SK-MEL-5 (cell line): ENCODE measurements at regions not wholly inside any gene's neighbourhood (a gene's known extent, or its start where the extent isn't known, plus 50 kb on each side); places are given as distances from the start of the nearest gene placed in this dataset.
A peak's percentile ranks its signal among the peaks of the same experiment; 100 is the strongest.
"Not testable (repeated sequence)": the region's sequence is repeated elsewhere in the genome, so short reads cannot be mapped to it uniquely, and the experiment has no call there.

Experiments
- DNase-seq: peaks from one replicate; pipeline ENCODE4 v3.0.0-alpha.2; 2016; ENCODE audit warnings: low read depth, low spot score
- in situ Hi-C: cut with HindIII; loops from 2 replicates; pipeline ENCODE4 v1.10.0; 2016; ENCODE audit warnings: low sequenced_read_pairs, high pct_unique_total_duplicates, low pct_unique_long_range_greater_than_20kb

DNA sequence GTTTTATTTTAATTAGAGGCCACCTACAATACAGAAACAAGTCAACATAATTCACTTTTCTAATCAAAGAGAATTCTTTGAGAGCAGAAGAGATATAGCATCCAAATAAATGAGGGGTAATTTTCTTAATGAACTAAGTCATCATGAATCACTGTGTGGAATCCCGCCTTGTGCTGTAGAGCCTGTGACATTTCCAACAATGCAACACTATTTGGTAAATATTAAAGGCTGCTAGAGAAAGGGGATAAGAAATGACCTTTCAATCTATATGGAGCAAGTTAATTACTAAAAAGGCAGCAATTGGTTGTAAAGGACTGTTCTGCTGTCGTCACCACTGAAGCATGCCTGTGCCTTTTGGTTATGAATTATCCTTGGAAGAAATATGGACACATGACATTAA is 345.7 kb upstream of the MAF start:
- in situ Hi-C loops = no loop called here
- no peak for DNase-seq

DNA sequence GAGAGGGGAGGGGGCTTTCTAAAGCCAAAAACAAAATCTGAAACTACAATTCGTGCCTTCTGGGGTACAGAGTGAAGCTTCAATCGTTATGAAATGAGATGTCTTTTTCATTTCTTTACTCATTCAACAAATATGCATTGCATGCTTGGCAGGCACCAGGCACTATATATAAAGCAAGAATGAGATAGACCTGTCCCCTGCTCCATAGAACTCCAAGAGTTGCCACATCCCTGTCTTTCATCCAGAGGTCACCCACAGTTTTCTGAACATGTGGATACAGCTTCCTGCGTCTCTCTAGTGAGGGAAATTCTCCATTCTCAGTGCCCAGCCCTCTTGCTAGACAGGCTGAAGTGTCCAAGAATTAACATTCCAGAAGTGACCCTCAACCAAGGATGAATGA is 343.2 kb upstream of the MAF start:
- in situ Hi-C loops = no loop called here
- no peak for DNase-seq

GRCh38 chr16:79938575-79938974 is 338.0 kb upstream of the MAF start:
- DNase-seq = no peak

DNA sequence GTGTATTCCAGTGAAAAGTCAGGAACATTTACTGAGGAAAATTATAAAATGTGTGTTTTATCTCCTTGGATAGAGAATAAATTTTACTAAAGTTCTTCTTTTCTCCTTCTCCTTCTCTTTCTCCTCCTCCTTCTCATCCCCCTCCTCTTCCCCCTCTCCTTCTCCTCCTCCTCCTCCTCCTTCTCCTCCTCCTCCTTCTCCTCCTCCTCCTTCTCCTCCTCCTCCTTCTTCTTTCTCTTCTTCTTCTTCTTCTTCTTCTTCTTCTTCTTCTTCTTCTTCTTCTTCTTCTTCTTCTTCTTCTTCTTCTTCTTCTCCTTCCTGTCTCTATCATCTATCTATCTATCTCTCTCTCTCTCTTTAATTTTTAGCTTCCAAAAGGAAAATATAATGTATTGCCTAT is 337.1 kb upstream of the MAF start:
- in situ Hi-C loops, DNase-seq: not testable (repeated sequence)

More at GRCh38 chr16:79938575-79938974, 338.0 kb upstream of the MAF start:
- in situ Hi-C loops = no loop called here

DNA sequence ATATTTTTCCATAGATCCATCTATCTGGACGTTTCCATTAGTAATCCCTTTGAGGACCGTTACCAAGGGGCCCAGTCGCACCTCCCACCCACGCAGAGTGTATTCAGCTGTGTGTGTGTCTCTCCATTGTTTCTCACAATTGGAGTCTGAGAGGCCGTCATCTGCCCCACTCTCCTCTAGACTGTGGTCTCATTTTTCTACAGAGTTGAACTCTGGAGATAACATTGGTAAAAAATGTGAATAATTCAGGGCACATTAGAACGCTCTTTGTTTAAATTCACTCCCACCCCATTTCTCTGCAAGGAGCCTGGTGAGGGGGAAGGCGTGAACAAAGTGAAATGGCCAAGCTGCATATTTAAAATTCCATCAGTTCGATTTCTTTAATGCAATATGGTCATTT is 333.1 kb upstream of the MAF start:
- DNase-seq = no peak
- in situ Hi-C loops = no loop called here

DNA sequence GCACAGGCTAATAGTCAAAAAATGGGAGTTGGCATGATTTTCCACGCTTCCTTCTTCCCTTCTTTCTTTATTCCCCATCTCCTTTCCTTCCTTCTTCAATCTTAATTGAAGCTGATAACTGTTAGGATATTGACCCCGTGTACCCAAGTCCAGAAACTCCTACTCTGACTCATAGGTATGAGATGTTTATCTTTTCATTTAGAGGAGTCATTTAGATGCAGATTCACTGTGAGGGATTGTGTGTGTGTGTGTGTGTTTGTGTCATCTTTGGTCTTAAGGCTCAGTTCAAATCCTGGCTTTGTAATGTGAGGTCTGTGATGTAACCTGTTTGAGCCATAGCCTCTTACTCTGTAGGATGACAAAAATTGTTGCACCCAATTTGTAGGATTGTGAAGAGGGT is 332.0 kb upstream of the MAF start:
- in situ Hi-C loops = no loop called here
- DNase-seq = no peak

GRCh38 chr16:79931721-79932120 is 331.2 kb upstream of the MAF start:
- in situ Hi-C loops = no loop called here
- DNase-seq = no peak

GRCh38 chr16:79929260-79929965 is 328.9 kb upstream of the MAF start:
- in situ Hi-C loops = no loop called here

DNA sequence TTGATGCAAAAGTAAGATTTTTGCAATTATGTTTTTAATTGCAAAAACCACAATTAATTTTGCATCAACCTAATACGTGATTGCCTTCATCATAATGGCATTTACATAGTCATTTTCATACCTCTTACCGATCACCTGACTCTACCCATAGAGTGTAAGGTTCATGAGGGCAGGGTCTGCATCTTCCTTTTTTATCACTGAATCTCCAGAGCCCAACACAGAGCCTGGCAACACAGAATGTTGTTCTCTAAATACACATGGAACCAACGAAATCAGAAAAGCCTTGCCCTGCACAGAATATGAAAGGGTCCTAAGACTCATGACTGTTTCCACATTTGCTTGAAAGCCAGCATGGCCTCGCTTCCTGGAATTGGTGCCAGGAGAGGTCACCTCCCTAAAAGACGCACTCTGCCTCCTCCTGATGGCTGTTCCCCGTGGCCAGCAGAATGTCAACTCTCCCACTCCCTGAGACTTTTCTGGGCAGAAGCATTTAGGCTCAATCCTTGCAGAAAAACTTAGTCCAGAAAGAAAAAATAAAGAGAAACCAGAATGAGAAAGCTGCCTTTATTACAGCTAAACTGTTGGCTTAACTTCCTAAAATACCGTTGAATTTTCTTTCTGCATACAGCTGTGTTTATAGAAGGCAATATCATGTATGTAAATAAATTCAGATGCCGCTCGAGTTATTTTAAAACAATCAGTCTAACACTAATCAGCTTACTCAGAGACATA is 327.8 kb upstream of the MAF start:
- in situ Hi-C loops = no loop called here
- no peak for DNase-seq

More at GRCh38 chr16:79929260-79929965, 328.9 kb upstream of the MAF start:
- DNase-seq = no peak

GRCh38 chr16:79926451-79927205 is 326.1 kb upstream of the MAF start:
- in situ Hi-C loops = no loop called here
- no peak for DNase-seq

DNA sequence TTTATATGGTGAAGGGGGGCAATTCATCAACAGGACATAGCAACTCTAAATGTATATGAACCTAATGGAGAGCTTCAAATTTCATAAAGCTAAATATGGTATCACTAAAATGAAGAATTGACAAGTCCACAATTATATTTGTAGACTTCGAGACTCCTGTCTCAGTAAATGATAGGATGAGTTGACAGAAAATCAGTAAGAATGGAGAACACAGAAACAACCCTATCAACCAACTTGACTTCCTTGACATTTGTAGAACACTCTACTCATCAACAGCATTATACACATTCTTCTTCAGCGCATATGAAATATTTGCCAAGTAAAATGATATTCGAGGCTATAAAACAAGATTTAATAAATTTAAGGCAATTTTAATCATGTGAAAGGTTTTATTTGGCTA is 322.9 kb upstream of the MAF start:
- in situ Hi-C loops = no loop called here
- no peak for DNase-seq

GRCh38 chr16:79920685-79921084 is 320.1 kb upstream of the MAF start:
- in situ Hi-C loops = no loop called here
- DNase-seq = no peak

DNA sequence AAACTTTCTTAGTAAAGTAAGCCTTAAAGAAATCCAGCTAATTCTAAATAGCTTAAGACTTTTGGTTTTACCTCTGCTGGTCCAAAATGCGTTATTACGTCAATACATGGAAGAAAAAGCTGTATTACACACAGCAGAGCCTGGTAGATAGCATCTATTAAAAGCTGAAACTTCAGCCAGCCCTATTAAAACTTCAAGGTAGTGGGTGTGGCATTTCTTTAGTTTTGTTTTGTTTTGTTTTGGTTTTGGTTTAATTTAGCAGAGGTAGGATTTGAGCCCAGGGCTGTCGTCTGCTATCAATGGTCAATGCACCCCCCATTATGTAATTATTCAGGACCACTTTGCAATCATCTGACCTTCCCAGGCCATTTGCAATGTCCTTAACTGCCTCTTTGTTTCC is 318.4 kb upstream of the MAF start:
- in situ Hi-C loops = no loop called here
- no peak for DNase-seq

DNA sequence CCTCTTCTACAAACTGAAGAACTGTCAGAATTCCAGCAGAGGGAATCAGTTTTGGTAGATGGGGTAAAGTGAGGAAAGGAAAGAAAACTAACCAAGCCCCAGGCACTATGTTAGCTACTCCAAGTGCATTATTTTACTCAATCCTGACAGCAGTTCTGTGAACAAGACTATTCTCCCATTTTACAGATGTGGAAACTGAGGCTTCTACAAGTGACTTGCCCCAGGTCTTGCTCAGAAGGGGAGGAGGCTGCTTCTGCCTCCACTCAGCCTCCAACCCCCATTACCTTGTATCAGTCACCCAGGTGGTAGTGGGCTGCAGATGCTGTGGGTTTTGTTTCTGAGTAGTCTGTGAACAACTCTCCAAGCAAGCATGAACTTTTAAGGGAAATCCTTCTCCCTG is 315.2 kb upstream of the MAF start:
- in situ Hi-C loops = no loop called here
- no peak for DNase-seq

DNA sequence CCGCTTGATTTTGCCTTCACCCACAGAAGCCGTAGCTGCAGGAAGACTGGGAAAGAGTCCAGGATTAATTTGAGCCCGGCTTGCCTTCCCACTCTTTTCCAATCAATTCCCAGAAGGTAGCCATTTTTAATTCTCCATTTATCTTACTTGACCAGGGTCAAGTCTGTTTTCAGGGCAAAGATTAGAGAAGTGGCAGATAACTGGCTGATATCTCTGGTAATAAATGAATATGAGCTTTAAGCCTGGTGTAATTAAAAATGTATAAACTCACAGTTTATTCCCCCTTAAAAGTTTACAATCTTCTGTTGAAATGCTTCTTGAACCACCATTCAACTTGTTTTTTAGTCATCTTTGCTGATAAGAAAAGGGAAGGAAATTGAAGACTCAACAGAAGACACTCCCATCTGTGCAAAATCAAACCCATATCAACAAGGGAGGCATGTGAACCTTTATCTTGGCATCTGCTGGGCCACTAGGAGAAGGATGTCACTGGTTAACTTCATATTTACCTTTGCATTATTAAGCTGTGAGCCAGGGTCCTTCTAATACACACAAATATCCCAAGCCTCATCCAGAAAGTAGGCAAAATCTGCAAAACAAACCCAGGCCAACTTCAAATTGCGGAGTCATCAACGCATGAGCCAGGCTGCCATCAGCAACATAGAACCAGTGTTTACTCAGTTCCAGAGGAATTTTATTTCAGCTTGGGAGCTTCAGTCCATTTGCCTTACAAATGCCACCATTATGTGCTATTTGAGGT is 314.6 kb upstream of the MAF start:
- in situ Hi-C loops = no loop called here
- DNase-seq = no peak

GRCh38 chr16:79912592-79913310 is 312.2 kb upstream of the MAF start:
- peak; percentile 3 for DNase-seq
- in situ Hi-C loops = no loop called here

DNA sequence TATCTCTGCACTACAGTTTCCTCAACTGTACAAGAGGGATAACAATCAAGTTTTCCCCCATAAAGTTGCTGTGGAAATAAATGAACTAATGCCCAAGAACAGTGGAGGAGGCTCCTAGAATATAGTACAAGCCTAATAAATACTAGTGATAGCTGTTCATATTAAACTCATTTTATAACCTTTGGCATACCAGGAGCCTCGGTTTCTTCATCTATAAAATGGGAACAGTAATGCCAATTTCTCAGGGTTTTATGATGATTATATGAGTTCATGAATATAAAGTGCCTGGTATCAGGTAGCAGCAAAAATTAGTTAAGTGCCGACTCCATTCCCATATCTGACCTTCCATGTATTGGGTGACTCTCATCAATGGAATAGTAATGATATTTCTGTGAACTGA is 311.1 kb upstream of the MAF start:
- in situ Hi-C loops = no loop called here
- no peak for DNase-seq
